SK-N-SH (cell line): ENCODE measurements at regions not wholly inside any gene's neighbourhood (a gene's known extent, or its start where the extent isn't known, plus 50 kb on each side); places are given as distances from the start of the nearest gene placed in this dataset.

ENCODE experiments used
- CTCF ChIA-PET: fragments of 300-600, 350-600 bp; formaldehyde crosslinking; extraction: SDS; loops from one replicate; lab custom pipeline; 2021; lab: Yijun Ruan, JAX
- POLR2A ChIA-PET: fragments of 350-600 bp; sonication (Branson Sonifier 250); formaldehyde crosslinking; extraction: SDS; loops from one replicate; lab custom pipeline; 2020; ENCODE audit warnings: antibody characterized with exemption, inconsistent platforms; lab: Yijun Ruan, JAX
- DNase-seq: peaks from one replicate; pipeline ENCODE4 v3.0.0; 2012
- H2AFZ ChIP-seq: fragments of 200-600 bp; sonication (generic); 2 replicates; pipeline ENCODE4 v1.8.1; 2016; ENCODE audit warnings: antibody characterized with exemption, mild to moderate bottlenecking, low read depth
- H3F3A ChIP-seq: fragments of 200-600 bp; sonication (generic); replicated peaks from 2 replicates; pipeline ENCODE3; 2016; ENCODE audit warnings: antibody characterized with exemption, mild to moderate bottlenecking; ENCODE audit not compliant: insufficient read depth
- H3K27ac ChIP-seq, 2 experiments: fragments of 200-500 bp in 1 of 2; fragments of 200-600 bp in 1 of 2; sonication (Bioruptor generic) in 1 of 2; sonication (generic), shearing (Covaris generic) in 1 of 2; 2 replicates each; pipeline versions ENCODE4 v1.5.1 to v1.6.1; 2014 to 2016; ENCODE audit warnings: low read depth in 2 of 2, inconsistent platforms in 1 of 2, low read length in 1 of 2, mild to moderate bottlenecking in 1 of 2, mixed read lengths in 1 of 2
- H3K27me3 ChIP-seq: fragments of 200-600 bp; sonication (generic), shearing (Covaris generic); 2 replicates; pipeline ENCODE4 v1.6.1; 2016; ENCODE audit warnings: mixed run types; ENCODE audit not compliant: insufficient read depth
- H3K36me3 ChIP-seq, 2 experiments: fragments of 200-500 bp in 1 of 2; fragments of 200-600 bp in 1 of 2; sonication (Bioruptor generic) in 1 of 2; sonication (generic) in 1 of 2; replicated peaks in 1 of 2; 2 replicates each; pipeline versions ENCODE3 to v1.5.1; 2014 to 2016; ENCODE audit warnings: low read length in 1 of 2, mild to moderate bottlenecking in 1 of 2; ENCODE audit not compliant: insufficient read depth in 2 of 2, control insufficient read depth in 1 of 2
- H3K4me1 ChIP-seq, 2 experiments: fragments of 200-500 bp in 1 of 2; fragments of 200-600 bp in 1 of 2; sonication (Bioruptor generic) in 1 of 2; sonication (generic), shearing (Covaris generic) in 1 of 2; 2 replicates each; pipeline versions ENCODE4 v1.5.1 to v1.6.1; 2014 to 2016; ENCODE audit warnings: low read depth in 1 of 2, low read length in 1 of 2, mixed run types in 1 of 2; ENCODE audit not compliant: insufficient read depth in 2 of 2, control insufficient read depth in 1 of 2
- H3K4me2 ChIP-seq: fragments of 200-600 bp; sonication (generic), shearing (Covaris generic); 2 replicates; pipeline ENCODE4 v1.6.1; 2017; ENCODE audit warnings: mixed run types
- H3K4me3 ChIP-seq, 2 experiments: fragments of 200-500 bp in 1 of 2; fragments of 200-600 bp in 1 of 2; sonication (Bioruptor generic) in 1 of 2; sonication (generic), shearing (Covaris generic) in 1 of 2; 2 replicates each; pipeline versions ENCODE4 v1.5.1 to v1.8.1; 2014 to 2016; ENCODE audit warnings: low read depth in 2 of 2, inconsistent platforms in 1 of 2, low read length in 1 of 2, mild to moderate bottlenecking in 1 of 2, mixed read lengths in 1 of 2, moderate library complexity in 1 of 2
- H3K79me2 ChIP-seq: fragments of 200-600 bp; sonication (generic); 2 replicates; pipeline ENCODE4 v1.8.1; 2017; ENCODE audit warnings: mild to moderate bottlenecking; ENCODE audit not compliant: insufficient read depth
- H3K9ac ChIP-seq: fragments of 200-600 bp; sonication (generic); 2 replicates; pipeline ENCODE4 v1.6.1; 2017; ENCODE audit warnings: mixed run types
- H3K9me2 ChIP-seq: fragments of 200-600 bp; sonication (generic); 2 replicates; pipeline ENCODE4 v1.6.1; 2017; ENCODE audit warnings: mixed run types
- H3K9me3 ChIP-seq: fragments of 200-600 bp; sonication (generic); 2 replicates; pipeline ENCODE4 v1.6.1; 2017; ENCODE audit warnings: mixed run types, mild to moderate bottlenecking, moderate library complexity
- H4K20me1 ChIP-seq: fragments of 200-600 bp; sonication (generic); 2 replicates; pipeline ENCODE4 v1.6.1; 2017; ENCODE audit warnings: mild to moderate bottlenecking, mixed run types; ENCODE audit not compliant: insufficient read depth
- EZH2phosphoT487 ChIP-seq: fragments of 200-600 bp; sonication (generic); IDR thresholded peaks from 2 replicates; pipeline ENCODE4 v1.6.1; 2017; ENCODE audit warnings: low read depth, mixed run types, mild to moderate bottlenecking, antibody characterized with exemption, moderate library complexity, borderline replicate concordance
- MXI1 ChIP-seq: IDR thresholded peaks from 2 replicates; pipeline ENCODE4 v1.6.1; 2012; ENCODE audit warnings: mild to moderate bottlenecking, low read depth, low read length, improper control_type of control experiment
- NRF1 ChIP-seq: IDR thresholded peaks from 2 replicates; pipeline ENCODE4 v1.6.1; 2012; ENCODE audit warnings: low read depth, mild to moderate bottlenecking, low read length
- POLR2AphosphoS5 ChIP-seq: IDR thresholded peaks from 2 replicates; pipeline ENCODE4 v1.6.1; 2012; ENCODE audit warnings: low read depth, low read length
- RFX5 ChIP-seq: IDR thresholded peaks from 2 replicates; pipeline ENCODE4 v1.6.1; 2012; ENCODE audit warnings: mild to moderate bottlenecking, improper control_type of control experiment, low read length
- SMC3 ChIP-seq: IDR thresholded peaks from 2 replicates; pipeline ENCODE4 v1.6.1; 2012; ENCODE audit warnings: low read depth, low read length, improper control_type of control experiment
- TAF1 ChIP-seq: IDR thresholded peaks from 2 replicates; pipeline ENCODE4 v1.6.1; 2012; ENCODE audit warnings: low read depth, mild to moderate bottlenecking, low read length, moderate library complexity, borderline replicate concordance
- TCF12 ChIP-seq: IDR thresholded peaks from 2 replicates; pipeline ENCODE4 v1.4.0; 2012
- USF2 ChIP-seq: fragments of 150-350 bp; IDR thresholded peaks from 2 replicates; pipeline ENCODE4 v1.6.1; 2017; ENCODE audit warnings: antibody characterized with exemption, low read length, low read depth, borderline replicate concordance
- YY1 ChIP-seq: IDR thresholded peaks from 2 replicates; pipeline ENCODE4 v1.4.0; 2012; ENCODE audit warnings: low read depth, mild to moderate bottlenecking
- WGBS: methylation state at CpG from one replicate; pipeline ENCODE4 v1.1.6; 2017; ENCODE audit warnings: low lambda C conversion rate; 5-methylcytosine and 5-hydroxymethylcytosine counted together
- TF ChIP-seq, protein P1 (sequence below): IDR thresholded peaks from 2 replicates; pipeline ENCODE4 v1.6.1; 2012; ENCODE audit warnings: mild to moderate bottlenecking, low read depth, low read length, moderate library complexity

DNA sequence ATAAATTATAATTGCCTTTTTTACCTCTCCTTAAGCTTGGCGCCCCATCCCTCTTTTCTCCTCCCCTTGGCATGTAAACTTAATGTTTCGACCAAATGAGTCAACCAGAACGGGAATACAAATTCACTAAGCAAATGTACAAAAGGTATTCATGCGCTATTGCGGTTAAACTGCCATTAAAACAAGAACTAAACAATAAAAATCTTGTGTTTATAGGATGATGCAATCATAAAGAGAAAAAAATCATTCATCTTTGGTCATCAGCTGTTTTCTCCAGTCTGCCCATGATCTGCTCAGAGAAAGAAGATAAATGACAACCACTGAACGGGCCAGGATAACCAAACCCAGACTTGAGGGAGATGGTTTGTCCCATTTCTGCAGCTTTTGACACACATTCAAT is 534.2 kb upstream of the PLXNA2 start:
- WGBS: 70% methylated on average over 6 of the region's 6 CpGs
- no peaks in the 10 kb centered on the region for H3K9me3 ChIP-seq
- no peaks in the 10 kb centered on the region for H3K79me2 ChIP-seq
- no peaks in the 10 kb centered on the region for H4K20me1 ChIP-seq
- H3K4me3 ChIP-seq: no peak overlapping the region
- H3K27ac ChIP-seq: no peak overlapping the region
- no peak overlapping the region for H2AFZ ChIP-seq
- H3K9me2 ChIP-seq: no peaks in the 10 kb centered on the region
- ChIA-PET CTCF (interaction anchor here (1.3 kb wide), 1 partner anchor 12 kb away, joined by 4 read pairs; no protein-coding TSS in a partner anchor), POLR2A (no interaction called here)
- H3K4me2 ChIP-seq: no peak overlapping the region
- H3F3A ChIP-seq: no peaks in the 10 kb centered on the region
- no peak for TF ChIP-seq MXI1
- no peak for TF ChIP-seq TCF12
- no peak for TF ChIP-seq USF2
- no peak for TF ChIP-seq SMC3
- TF ChIP-seq RFX5: no peak
- no peak for TF ChIP-seq TAF1
- TF ChIP-seq YY1: no peak
- no peak for TF ChIP-seq EZH2phosphoT487
- H3K27me3 ChIP-seq: no peaks in the 10 kb centered on the region
- DNase-seq: no peak
- no peak overlapping the region for H3K9ac ChIP-seq
- H3K36me3 ChIP-seq: no peaks in the 10 kb centered on the region
- H3K4me1 ChIP-seq: no peaks in the 10 kb centered on the region

- no peaks in the 10 kb centered on the region for H3K9me3 ChIP-seq
- H3K27ac ChIP-seq: no peak overlapping the region
- H3K4me2 ChIP-seq: no peak overlapping the region
- H3K4me1 ChIP-seq: no peaks in the 10 kb centered on the region
- H3K79me2 ChIP-seq: no peaks in the 10 kb centered on the region
- WGBS: 36% methylated on average over 3 of the region's 3 CpGs
- no peak overlapping the region for H3K9ac ChIP-seq
- no peaks in the 10 kb centered on the region for H3K27me3 ChIP-seq
- no peaks in the 10 kb centered on the region for H4K20me1 ChIP-seq
- H3K36me3 ChIP-seq: no peaks in the 10 kb centered on the region
- no peak overlapping the region for H3K4me3 ChIP-seq
- no peaks in the 10 kb centered on the region for H3K9me2 ChIP-seq
- TF ChIP-seq, protein P1, sequence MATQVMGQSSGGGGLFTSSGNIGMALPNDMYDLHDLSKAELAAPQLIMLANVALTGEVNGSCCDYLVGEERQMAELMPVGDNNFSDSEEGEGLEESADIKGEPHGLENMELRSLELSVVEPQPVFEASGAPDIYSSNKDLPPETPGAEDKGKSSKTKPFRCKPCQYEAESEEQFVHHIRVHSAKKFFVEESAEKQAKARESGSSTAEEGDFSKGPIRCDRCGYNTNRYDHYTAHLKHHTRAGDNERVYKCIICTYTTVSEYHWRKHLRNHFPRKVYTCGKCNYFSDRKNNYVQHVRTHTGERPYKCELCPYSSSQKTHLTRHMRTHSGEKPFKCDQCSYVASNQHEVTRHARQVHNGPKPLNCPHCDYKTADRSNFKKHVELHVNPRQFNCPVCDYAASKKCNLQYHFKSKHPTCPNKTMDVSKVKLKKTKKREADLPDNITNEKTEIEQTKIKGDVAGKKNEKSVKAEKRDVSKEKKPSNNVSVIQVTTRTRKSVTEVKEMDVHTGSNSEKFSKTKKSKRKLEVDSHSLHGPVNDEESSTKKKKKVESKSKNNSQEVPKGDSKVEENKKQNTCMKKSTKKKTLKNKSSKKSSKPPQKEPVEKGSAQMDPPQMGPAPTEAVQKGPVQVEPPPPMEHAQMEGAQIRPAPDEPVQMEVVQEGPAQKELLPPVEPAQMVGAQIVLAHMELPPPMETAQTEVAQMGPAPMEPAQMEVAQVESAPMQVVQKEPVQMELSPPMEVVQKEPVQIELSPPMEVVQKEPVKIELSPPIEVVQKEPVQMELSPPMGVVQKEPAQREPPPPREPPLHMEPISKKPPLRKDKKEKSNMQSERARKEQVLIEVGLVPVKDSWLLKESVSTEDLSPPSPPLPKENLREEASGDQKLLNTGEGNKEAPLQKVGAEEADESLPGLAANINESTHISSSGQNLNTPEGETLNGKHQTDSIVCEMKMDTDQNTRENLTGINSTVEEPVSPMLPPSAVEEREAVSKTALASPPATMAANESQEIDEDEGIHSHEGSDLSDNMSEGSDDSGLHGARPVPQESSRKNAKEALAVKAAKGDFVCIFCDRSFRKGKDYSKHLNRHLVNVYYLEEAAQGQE: no peak
- no peak for TF ChIP-seq POLR2AphosphoS5
- TF ChIP-seq NRF1: no peak
- ChIA-PET POLR2A (no interaction called here), CTCF (interaction anchor here (1.5 kb wide), 1 partner anchor 9 kb away, joined by 4 read pairs; no protein-coding TSS in a partner anchor)
- H2AFZ ChIP-seq: no peak overlapping the region
- no peak for DNase-seq
- no peaks in the 10 kb centered on the region for H3F3A ChIP-seq
Observed at GRCh38 chr1:208781391-208782045, 537.3 kb upstream of the PLXNA2 start.
